Ecto neural progenitor cell (in vitro differentiated cells): ENCODE measurements at regions not wholly inside any gene's neighbourhood (a gene's known extent, or its start where the extent isn't known, plus 50 kb on each side); places are given as distances from the start of the nearest gene placed in this dataset.

Source experiments
- DNase-seq: peaks from one replicate; pipeline ENCODE4 v3.0.0-alpha.2; 2018; ENCODE audit warnings: low spot score

GRCh38 chr17:77364941-77365583 lies 224.3 kb downstream of the SEC14L1 start:
- DNase-seq = no peak

GRCh38 chr17:77365584-77366186 lies 224.9 kb downstream of the SEC14L1 start:
- no peak for DNase-seq

- no peak for DNase-seq
These were observed 225.4 kb downstream of the SEC14L1 start for GRCh38 chr17:77366206-77366557.

- no peak for DNase-seq
These were observed 225.9 kb downstream of the SEC14L1 start for GRCh38 chr17:77366558-77367245.

- no peak for DNase-seq
These were observed 228.8 kb downstream of the SEC14L1 start for GRCh38 chr17:77369544-77369971.

- DNase-seq = no peak
These were observed 229.8 kb downstream of the SEC14L1 start for GRCh38 chr17:77370586-77370985.

- no peak for DNase-seq
These were observed 230.5 kb downstream of the SEC14L1 start for GRCh38 chr17:77371117-77371887.

- no peak for DNase-seq
These were observed 231.2 kb downstream of the SEC14L1 start for GRCh38 chr17:77371888-77372443.

GRCh38 chr17:77372444-77373298 lies 231.9 kb downstream of the SEC14L1 start:
- DNase-seq = peak; percentile 98

GRCh38 chr17:77373299-77374169 lies 232.8 kb downstream of the SEC14L1 start:
- peak; percentile 81 for DNase-seq

GRCh38 chr17:77374170-77374936 lies 233.6 kb downstream of the SEC14L1 start:
- peak; percentile 95 for DNase-seq

GRCh38 chr17:77375108-77375916 lies 234.5 kb downstream of the SEC14L1 start:
- no peak for DNase-seq

GRCh38 chr17:77375917-77376651 lies 235.3 kb downstream of the SEC14L1 start:
- no peak for DNase-seq

- no peak for DNase-seq
These were observed 236.3 kb downstream of the SEC14L1 start for GRCh38 chr17:77376795-77377709.

GRCh38 chr17:77377710-77378235 lies 237.0 kb downstream of the SEC14L1 start:
- DNase-seq = no peak

- no peak for DNase-seq
These were observed 237.7 kb downstream of the SEC14L1 start for GRCh38 chr17:77378318-77379064.
